ENCODE measurements at regions not wholly inside any gene's neighbourhood (a gene's known extent, or its start where the extent isn't known, plus 50 kb on each side); places are given as distances from the start of the nearest gene placed in this dataset.

GRCh38 chr3:174424656-174425055, 434.5 kb upstream of the NAALADL2 start:
- no peak overlapping the region for H3K27ac ChIP-seq (ENCODE audit: low read depth in 2 of 2, low read length in 2 of 2)
- no peak for TF ChIP-seq CTCF (IDR thresholded peaks at IDR 0.05; ENCODE audit: borderline replicate concordance, extremely low read depth, insufficient read depth)
- H3K9me3 ChIP-seq (ENCODE audit: control insufficient read depth in 2 of 3, insufficient read depth in 1 of 3, low read length in 3 of 3): no peaks in the 10 kb centered on the region
- no peak overlapping the region for H3K4me3 ChIP-seq (ENCODE audit: low read length in 3 of 3)
- H3K4me1 ChIP-seq (ENCODE audit: control insufficient read depth in 2 of 3, insufficient read depth in 2 of 3, low read depth in 1 of 3, low read length in 3 of 3): no peaks in the 10 kb centered on the region
- no peak for FAIRE-seq
- no peak for DNase-seq
- no peaks in the 10 kb centered on the region for H3K27me3 ChIP-seq (ENCODE audit: control insufficient read depth, insufficient read depth, low read length)
- intact Hi-C loops (cut with DNase I): no loop called here
- no peak overlapping the region for H3K9ac ChIP-seq (ENCODE audit: low read length in 3 of 3)
- H3K36me3 ChIP-seq (ENCODE audit: control insufficient read depth in 2 of 3, insufficient read depth in 3 of 3, low read length in 3 of 3): no peaks in the 10 kb centered on the region

- no peak overlapping the region for H3K27ac ChIP-seq (ENCODE audit: low read depth in 2 of 2, low read length in 2 of 2)
- H3K36me3 ChIP-seq (ENCODE audit: control insufficient read depth in 2 of 3, insufficient read depth in 3 of 3, low read length in 3 of 3): no peaks in the 10 kb centered on the region
- intact Hi-C loops (cut with DNase I): no loop called here
- DNase-seq (no peak), FAIRE-seq (no peak)
- H3K4me3 ChIP-seq (ENCODE audit: low read length in 3 of 3): no peak overlapping the region
- no peak for TF ChIP-seq CTCF (IDR thresholded peaks at IDR 0.05; ENCODE audit: borderline replicate concordance, extremely low read depth, insufficient read depth)
- H3K9ac ChIP-seq (ENCODE audit: low read length in 3 of 3): no peak overlapping the region
- no peaks in the 10 kb centered on the region for H3K27me3 ChIP-seq (ENCODE audit: control insufficient read depth, insufficient read depth, low read length)
- no peaks in the 10 kb centered on the region for H3K4me1 ChIP-seq (ENCODE audit: control insufficient read depth in 2 of 3, insufficient read depth in 2 of 3, low read depth in 1 of 3, low read length in 3 of 3)
- no peaks in the 10 kb centered on the region for H3K9me3 ChIP-seq (ENCODE audit: control insufficient read depth in 2 of 3, insufficient read depth in 1 of 3, low read length in 3 of 3)
Measured at GRCh38 chr3:174425422-174425821, 433.7 kb upstream of the NAALADL2 start.

GRCh38 chr3:174430986-174431385, 428.1 kb upstream of the NAALADL2 start:
- Histone ChIP-seq H3K27ac (ENCODE audit: low read depth in 2 of 2, low read length in 2 of 2) (no peak overlapping the region), H3K4me1 (ENCODE audit: control insufficient read depth in 2 of 3, insufficient read depth in 2 of 3, low read depth in 1 of 3, low read length in 3 of 3) (no peaks in the 10 kb centered on the region), H3K9me3 (ENCODE audit: control insufficient read depth in 2 of 3, insufficient read depth in 1 of 3, low read length in 3 of 3) (no peaks in the 10 kb centered on the region), H3K9ac (ENCODE audit: low read length in 3 of 3) (no peak overlapping the region), H3K27me3 (ENCODE audit: control insufficient read depth, insufficient read depth, low read length) (no peaks in the 10 kb centered on the region), H3K36me3 (ENCODE audit: control insufficient read depth in 2 of 3, insufficient read depth in 3 of 3, low read length in 3 of 3) (no peaks in the 10 kb centered on the region), H3K4me3 (ENCODE audit: low read length in 3 of 3) (no peak overlapping the region)
- intact Hi-C loops (cut with DNase I): no loop called here
- no peak for FAIRE-seq
- DNase-seq: peak in 1 of 5 donors; percentile 36
- no peak for TF ChIP-seq CTCF (IDR thresholded peaks at IDR 0.05; ENCODE audit: borderline replicate concordance, extremely low read depth, insufficient read depth)

GRCh38 chr3:174431717-174432116, 427.4 kb upstream of the NAALADL2 start:
- Histone ChIP-seq H3K4me3 (ENCODE audit: low read length in 3 of 3) (no peak overlapping the region), H3K9ac (ENCODE audit: low read length in 3 of 3) (no peak overlapping the region), H3K4me1 (ENCODE audit: control insufficient read depth in 2 of 3, insufficient read depth in 2 of 3, low read depth in 1 of 3, low read length in 3 of 3) (no peaks in the 10 kb centered on the region), H3K36me3 (ENCODE audit: control insufficient read depth in 2 of 3, insufficient read depth in 3 of 3, low read length in 3 of 3) (no peaks in the 10 kb centered on the region), H3K27me3 (ENCODE audit: control insufficient read depth, insufficient read depth, low read length) (no peaks in the 10 kb centered on the region), H3K9me3 (ENCODE audit: control insufficient read depth in 2 of 3, insufficient read depth in 1 of 3, low read length in 3 of 3) (no peaks in the 10 kb centered on the region), H3K27ac (ENCODE audit: low read depth in 2 of 2, low read length in 2 of 2) (no peak overlapping the region)
- DNase-seq (no peak), FAIRE-seq (no peak)
- no peak for TF ChIP-seq CTCF (IDR thresholded peaks at IDR 0.05; ENCODE audit: borderline replicate concordance, extremely low read depth, insufficient read depth)
- intact Hi-C loops (cut with DNase I): no loop called here

Measured in kidney (tissue), 13 donors.